ENCODE measurements at regions not wholly inside any gene's neighbourhood (a gene's known extent, or its start where the extent isn't known, plus 50 kb on each side); places are given as distances from the start of the nearest gene placed in this dataset.
A peak's percentile ranks its signal among the peaks of the same experiment; 100 is the strongest.

DNA sequence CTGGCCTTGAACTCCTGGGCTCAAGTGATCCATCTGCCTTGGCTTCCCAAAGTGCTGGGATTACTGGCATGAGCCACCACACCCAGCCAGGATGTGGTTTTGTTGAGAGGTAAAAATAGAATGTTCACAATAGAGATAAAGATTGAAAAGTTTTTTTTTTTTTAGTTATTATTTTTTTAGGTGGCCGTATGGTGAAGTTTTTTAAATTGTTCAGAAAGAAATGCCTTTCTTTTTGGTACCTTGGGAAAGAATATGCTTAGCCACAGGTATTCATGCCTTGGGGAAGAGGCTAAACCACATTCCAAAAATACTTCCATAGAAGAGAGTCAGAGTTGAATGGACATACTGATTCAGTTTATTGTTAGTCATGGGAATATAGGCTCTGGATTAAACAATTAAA is 143.4 kb downstream of the C11orf91 start:
- DNase-seq (ENCODE audit: low spot score): no peak

- no peak for DNase-seq (ENCODE audit: low spot score)
Observed at GRCh38 chr11:33554219-33554618, 146.4 kb downstream of the C11orf91 start.

- DNase-seq (ENCODE audit: low spot score): no peak
Observed at GRCh38 chr11:33553486-33553885, 147.1 kb downstream of the C11orf91 start.

- DNase-seq (ENCODE audit: low spot score): no peak
Observed at GRCh38 chr11:33552756-33553155, 147.9 kb downstream of the C11orf91 start.

GRCh38 chr11:33551051-33551450 is 149.6 kb downstream of the C11orf91 start:
- no peak for DNase-seq (ENCODE audit: low spot score)

DNA sequence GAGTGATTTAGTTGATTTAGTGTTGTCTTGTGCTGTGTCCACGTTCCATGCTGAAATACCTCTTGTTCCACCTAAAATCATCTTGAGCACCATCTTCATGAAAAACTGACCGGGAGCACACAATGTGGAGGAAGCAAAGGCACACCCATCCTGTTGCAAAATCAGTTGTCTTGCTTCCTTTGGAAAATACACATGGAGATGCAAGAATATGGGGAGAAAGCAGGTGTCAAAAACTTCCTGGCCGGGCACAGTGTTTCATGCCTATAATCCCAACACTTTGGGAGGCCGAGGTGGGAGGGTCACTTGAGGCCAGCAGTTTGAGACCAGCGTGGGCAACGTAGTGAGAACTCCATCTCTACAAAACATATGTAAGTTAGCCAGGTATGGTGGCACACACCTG is 151.1 kb downstream of the C11orf91 start:
- DNase-seq (ENCODE audit: low spot score): no peak

DNA sequence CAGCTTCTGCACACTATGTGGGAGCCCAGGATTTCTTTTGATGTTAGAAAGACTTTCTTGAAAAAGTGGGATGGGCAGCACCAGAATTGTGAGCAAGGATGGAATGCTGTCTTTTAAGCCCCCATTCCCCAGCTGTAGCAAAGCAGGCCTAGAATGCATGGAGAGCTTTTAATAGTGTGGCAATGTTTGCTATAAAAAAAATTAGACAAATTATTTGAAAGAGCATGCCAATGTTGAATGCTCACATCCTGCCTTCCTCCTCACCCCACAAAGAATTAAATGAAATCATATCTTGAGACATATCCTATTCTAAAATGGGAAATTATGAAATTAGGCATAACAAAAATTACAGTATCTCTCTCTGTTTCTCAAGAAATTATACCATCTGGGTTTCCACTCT is 154.7 kb downstream of the C11orf91 start:
- no peak for DNase-seq (ENCODE audit: low spot score)

- no peak for DNase-seq (ENCODE audit: low spot score)
Observed at GRCh38 chr11:33544593-33545373, 155.8 kb downstream of the C11orf91 start.

DNA sequence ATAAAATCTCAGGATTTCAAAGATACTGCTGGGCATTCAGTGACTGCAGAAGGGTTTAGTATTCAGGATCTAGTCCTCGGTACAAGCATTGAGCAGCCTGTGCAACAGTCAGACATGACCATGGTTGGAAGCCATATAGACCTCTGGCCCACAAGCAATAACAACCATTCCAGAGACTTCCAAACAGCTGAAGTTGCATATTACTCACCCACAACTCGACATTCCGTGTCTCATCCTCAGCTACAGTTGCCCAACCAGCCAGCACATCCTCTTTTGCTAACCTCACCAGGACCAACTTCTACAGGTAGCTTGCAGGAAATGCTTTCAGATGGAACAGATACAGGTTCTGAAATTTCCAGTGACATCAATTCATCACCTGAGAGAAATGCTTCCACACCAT is 156.8 kb downstream of the C11orf91 start:
- DNase-seq (ENCODE audit: low spot score): no peak

DNA sequence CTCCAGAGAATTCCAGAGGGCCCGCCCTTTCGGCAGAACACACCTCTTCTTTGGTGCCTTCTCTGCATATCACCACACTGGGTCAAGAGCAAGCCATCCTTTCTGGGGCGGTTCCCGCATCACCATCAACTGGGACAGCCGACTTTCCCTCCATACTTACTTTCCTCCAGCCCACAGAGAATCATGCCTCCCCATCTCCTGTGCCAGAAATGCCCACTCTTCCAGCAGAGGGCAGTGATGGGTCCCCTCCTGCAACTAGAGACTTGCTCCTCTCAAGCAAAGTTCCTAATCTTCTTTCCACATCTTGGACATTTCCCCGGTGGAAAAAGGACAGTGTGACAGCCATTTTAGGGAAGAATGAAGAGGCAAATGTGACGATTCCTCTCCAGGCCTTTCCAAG is 157.7 kb downstream of the C11orf91 start:
- peak; percentile 49 for DNase-seq (ENCODE audit: low spot score)

GRCh38 chr11:33540946-33541915 is 159.4 kb downstream of the C11orf91 start:
- no peak for DNase-seq (ENCODE audit: low spot score)

- DNase-seq (ENCODE audit: low spot score): no peak
Observed at GRCh38 chr11:33540427-33540826, 160.2 kb downstream of the C11orf91 start.

DNA sequence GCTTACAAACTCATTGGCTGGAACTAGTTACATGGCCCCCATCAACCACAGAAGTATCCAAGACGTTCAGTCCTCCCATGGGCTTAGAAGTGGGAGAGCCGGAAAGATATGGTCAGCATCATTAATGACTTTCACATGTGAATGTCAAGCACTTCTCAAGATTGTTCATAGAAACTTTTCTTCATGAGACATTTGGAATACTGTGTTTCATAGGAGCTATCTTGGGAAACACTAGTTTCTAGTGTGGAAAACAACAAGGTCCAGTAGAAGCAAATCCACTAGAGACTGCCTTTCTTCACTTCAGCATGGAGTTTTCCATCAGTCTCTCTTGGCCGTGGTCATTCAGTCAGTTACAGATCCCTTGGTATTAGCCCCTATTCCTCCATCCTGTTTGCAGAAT is 160.9 kb downstream of the C11orf91 start:
- no peak for DNase-seq (ENCODE audit: low spot score)

DNA sequence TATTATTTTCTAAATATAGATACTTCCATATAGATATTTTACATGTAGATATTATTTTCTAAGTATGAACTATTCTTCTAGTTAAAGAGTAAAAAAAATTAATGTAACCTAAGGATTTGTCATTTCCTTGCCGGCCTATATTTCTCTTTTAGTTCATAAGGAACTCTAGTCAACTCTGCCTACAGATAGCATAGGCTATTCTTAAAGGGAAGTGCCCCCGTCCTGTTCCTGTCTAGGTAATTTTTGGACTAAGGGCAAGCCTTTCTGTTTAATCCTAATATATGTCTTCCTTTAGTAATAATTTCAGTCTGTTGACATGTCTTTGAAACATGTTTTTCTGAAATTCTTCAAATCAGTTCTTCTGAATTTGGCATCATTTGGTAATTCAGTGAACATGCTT is 161.9 kb downstream of the C11orf91 start:
- no peak for DNase-seq (ENCODE audit: low spot score)

GRCh38 chr11:33536178-33536577 is 164.4 kb downstream of the C11orf91 start:
- DNase-seq (ENCODE audit: low spot score): peak; percentile 2

DNA sequence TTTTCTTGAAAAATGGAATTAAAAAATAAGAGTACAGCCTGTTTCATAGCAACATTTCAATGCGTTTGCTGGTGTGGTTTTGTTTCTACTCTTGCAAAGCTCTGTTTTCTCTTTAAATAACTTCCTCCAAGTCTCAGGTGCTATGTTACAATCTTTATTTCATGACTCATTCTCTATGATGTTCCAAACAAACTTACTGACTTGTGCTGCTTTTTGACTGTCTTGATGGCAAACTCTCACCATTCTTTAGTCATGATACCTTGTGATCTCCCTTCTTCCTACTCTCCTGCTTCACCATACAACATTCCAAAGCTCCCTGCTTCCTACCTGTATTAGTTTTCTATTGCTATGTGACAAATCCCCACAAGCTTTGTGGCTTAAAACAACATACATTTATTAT is 166.1 kb downstream of the C11orf91 start:
- no peak for DNase-seq (ENCODE audit: low spot score)

- no peak for DNase-seq (ENCODE audit: low spot score)
Observed at GRCh38 chr11:33533386-33534052, 167.1 kb downstream of the C11orf91 start.

GRCh38 chr11:33532720-33533385 is 167.8 kb downstream of the C11orf91 start:
- no peak for DNase-seq (ENCODE audit: low spot score)

DNA sequence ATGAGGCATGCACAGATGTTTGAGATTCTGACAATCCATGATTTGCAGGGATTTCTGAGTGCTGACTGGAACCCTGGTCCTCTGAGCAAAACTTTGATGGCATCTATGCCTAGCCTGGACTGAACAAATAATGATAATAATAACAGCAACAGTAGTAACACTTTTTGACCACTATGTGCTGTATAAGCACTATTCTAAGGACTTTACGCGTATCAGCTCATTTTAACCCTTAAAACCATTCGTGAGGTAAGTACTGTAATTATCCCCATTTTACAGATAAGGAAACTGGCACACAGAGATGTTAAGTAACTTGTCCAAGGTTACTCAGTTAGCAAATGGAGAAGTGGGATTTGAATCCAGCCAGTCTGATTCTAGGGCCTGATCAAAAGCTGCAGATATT is 168.4 kb downstream of the C11orf91 start:
- DNase-seq (ENCODE audit: low spot score): no peak

DNA sequence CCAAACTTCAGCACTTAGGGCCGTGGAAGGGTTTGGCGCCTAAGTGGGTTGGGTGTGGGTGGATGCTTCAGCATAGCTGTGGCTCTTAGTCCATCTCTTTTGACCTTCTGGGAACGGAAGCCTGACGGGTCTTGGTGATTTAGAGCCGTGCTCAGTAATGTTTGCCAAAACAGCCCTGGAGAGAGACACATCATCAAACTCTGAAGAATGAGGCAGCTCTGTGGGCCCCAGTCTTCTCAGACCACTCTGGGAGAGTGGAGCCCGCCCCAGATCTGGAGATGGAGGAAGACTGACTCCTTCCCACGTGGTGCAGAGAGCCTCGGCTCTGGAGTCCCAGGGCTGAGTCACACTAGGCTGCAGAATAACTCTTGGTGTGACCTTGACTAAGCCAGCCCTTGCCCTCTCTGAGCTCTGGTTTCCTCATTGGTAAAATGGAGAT is 168.9 kb downstream of the C11orf91 start:
- DNase-seq (ENCODE audit: low spot score): no peak

GRCh38 chr11:33530815-33531214 is 169.8 kb downstream of the C11orf91 start:
- DNase-seq (ENCODE audit: low spot score): no peak

DNA sequence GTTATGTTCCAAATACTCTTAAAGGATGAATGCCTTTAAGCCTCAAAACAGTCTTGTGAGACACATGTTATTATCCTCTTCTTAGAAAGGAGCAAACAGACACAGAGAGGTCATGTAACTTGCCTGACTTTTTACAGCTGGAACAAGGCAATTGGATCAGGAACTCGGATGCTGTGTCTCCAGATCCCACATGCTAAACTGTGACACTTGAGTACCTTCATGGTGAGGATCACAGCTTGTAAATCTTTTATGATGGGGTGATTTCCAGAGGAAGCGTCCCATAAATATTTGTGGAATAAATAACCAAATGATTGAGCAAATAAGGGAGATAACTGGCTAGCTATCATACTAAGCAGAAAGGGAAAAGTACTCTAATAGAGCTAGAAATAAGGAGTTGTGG is 171.2 kb downstream of the C11orf91 start:
- no peak for DNase-seq (ENCODE audit: low spot score)
